Astrocyte of the spinal cord (primary cell): ENCODE measurements at regions not wholly inside any gene's neighbourhood (a gene's known extent, or its start where the extent isn't known, plus 50 kb on each side); places are given as distances from the start of the nearest gene placed in this dataset.

ENCODE experiments used
- DNase-seq: peaks from one replicate; pipeline ENCODE4 v3.0.0; 2011; ENCODE audit warnings: low read depth, low spot score
- H3K4me3 ChIP-seq: 2 replicates; pipeline ENCODE4 v1.5.1; 2011; ENCODE audit warnings: low read depth, mild to moderate bottlenecking, low read length, moderate library complexity
- in situ Hi-C: cut with HindIII; loops from 2 replicates; pipeline ENCODE4 v1.10.0; 2017; ENCODE audit warnings: low sequenced_read_pairs
- TF ChIP-seq, protein P1 (sequence below): IDR thresholded peaks from 2 replicates; pipeline ENCODE4 v1.5.1; 2012; ENCODE audit warnings: low read depth, mild to moderate bottlenecking, low read length, inconsistent platforms

DNA sequence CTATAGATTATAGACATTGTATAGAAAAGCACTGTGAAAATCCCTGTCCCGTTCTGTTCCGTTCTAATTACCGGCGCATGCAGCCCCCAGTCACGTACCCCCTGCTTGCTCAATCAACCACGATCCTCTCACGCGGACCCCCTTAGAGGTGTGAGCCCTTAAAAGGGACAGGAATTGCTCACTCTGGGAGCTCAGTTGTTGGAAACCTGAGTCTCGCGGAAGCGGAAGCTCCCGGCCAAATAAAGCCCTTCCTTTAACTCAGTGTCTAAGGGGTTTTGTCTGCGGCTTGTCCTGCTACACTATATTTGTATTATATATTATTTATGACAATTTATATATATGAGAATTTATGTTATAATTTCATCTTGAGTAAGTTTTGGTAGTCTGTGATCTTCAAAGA lies 213.6 kb upstream of the AMIGO2 start:
- no peak for DNase-seq
- no peak overlapping the region for H3K4me3 ChIP-seq
- TF ChIP-seq, protein P1, sequence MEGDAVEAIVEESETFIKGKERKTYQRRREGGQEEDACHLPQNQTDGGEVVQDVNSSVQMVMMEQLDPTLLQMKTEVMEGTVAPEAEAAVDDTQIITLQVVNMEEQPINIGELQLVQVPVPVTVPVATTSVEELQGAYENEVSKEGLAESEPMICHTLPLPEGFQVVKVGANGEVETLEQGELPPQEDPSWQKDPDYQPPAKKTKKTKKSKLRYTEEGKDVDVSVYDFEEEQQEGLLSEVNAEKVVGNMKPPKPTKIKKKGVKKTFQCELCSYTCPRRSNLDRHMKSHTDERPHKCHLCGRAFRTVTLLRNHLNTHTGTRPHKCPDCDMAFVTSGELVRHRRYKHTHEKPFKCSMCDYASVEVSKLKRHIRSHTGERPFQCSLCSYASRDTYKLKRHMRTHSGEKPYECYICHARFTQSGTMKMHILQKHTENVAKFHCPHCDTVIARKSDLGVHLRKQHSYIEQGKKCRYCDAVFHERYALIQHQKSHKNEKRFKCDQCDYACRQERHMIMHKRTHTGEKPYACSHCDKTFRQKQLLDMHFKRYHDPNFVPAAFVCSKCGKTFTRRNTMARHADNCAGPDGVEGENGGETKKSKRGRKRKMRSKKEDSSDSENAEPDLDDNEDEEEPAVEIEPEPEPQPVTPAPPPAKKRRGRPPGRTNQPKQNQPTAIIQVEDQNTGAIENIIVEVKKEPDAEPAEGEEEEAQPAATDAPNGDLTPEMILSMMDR, result no peak
- in situ Hi-C loops, result no loop called here

DNA sequence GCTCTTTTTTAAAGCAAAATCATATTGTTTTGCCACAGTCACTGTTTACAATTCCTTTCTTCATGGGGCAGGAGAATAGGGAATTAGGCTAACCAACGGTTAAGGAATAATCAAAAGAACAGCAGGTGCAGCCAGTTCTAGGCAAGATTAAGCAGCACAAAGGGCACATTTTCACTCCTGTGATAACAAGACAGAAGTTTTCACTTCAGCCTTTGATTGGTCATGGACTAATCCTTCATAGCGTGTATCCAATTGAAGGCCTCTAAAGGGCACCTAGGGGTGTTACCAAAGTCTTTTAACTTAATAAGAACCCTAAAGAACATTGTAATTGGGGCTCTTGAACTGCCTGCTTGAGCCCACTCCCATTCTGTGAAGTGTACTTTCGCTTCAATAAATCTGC lies 206.9 kb upstream of the AMIGO2 start:
- DNase-seq, result no peak
- in situ Hi-C loops, result no loop called here
- H3K4me3 ChIP-seq, result no peak overlapping the region
- TF ChIP-seq, protein P1, result no peak
